ENCODE measurements at regions not wholly inside any gene's neighbourhood (a gene's known extent, or its start where the extent isn't known, plus 50 kb on each side); places are given as distances from the start of the nearest gene placed in this dataset.

GRCh38 chr6:117075218-117075617 lies 190.1 kb upstream of the VGLL2 start:
- H2AFZ ChIP-seq = no peak overlapping the region
- no peak overlapping the region for H3K4me3 ChIP-seq
- H3K4me2 ChIP-seq = no peak overlapping the region
- no TSS peak for BruUV-seq (replicated peaks)
- no peaks in the 10 kb centered on the region for H3K4me1 ChIP-seq (replicated peaks; ENCODE audit: insufficient read depth)
- TF ChIP-seq EZH2 (IDR thresholded peaks at IDR 0.05; ENCODE audit: low read depth) = no peak
- TF ChIP-seq CTCF (conservative IDR thresholded peaks at IDR 0.05) = no peak
- H3K9me3 ChIP-seq (ENCODE audit: insufficient read depth, low read depth) = no peaks in the 10 kb centered on the region
- intact Hi-C loops (cut with micrococcal nuclease; ENCODE audit: unreplicated experiment) = no loop called here
- POLR2A ChIA-PET (ENCODE audit: unreplicated experiment) = no interaction called here
- DNase-seq = no peak
- CTCF ChIA-PET = no interaction called here
- H3F3A ChIP-seq (ENCODE audit: insufficient read depth, low read depth) = no peaks in the 10 kb centered on the region
- no peaks in the 10 kb centered on the region for H4K20me1 ChIP-seq (ENCODE audit: insufficient read depth)
- H3K36me3 ChIP-seq (ENCODE audit: low read depth) = no peaks in the 10 kb centered on the region
- no peaks in the 10 kb centered on the region for H3K79me2 ChIP-seq (ENCODE audit: low read depth)
- no peak overlapping the region for H3K27ac ChIP-seq
- no peaks in the 10 kb centered on the region for H3K9me2 ChIP-seq (ENCODE audit: insufficient read depth)
- H3K27me3 ChIP-seq (ENCODE audit: insufficient read depth, low read depth) = no peaks in the 10 kb centered on the region

- Histone ChIP-seq H3K4me3 (no peak overlapping the region), H3K27ac (no peak overlapping the region), H3K4me2 (no peak overlapping the region), H3K79me2 (ENCODE audit: low read depth) (no peaks in the 10 kb centered on the region), H3F3A (ENCODE audit: insufficient read depth, low read depth) (no peaks in the 10 kb centered on the region), H4K20me1 (ENCODE audit: insufficient read depth) (no peaks in the 10 kb centered on the region), H3K36me3 (ENCODE audit: low read depth) (no peaks in the 10 kb centered on the region), H3K9me2 (ENCODE audit: insufficient read depth) (no peaks in the 10 kb centered on the region), H2AFZ (no peak overlapping the region), H3K9me3 (ENCODE audit: insufficient read depth, low read depth) (no peaks in the 10 kb centered on the region), H3K27me3 (ENCODE audit: insufficient read depth, low read depth) (no peaks in the 10 kb centered on the region), H3K4me1 (replicated peaks; ENCODE audit: insufficient read depth) (no peaks in the 10 kb centered on the region)
- DNase-seq = no peak
- intact Hi-C loops (cut with micrococcal nuclease; ENCODE audit: unreplicated experiment) = no loop called here
- ChIA-PET POLR2A (ENCODE audit: unreplicated experiment) (no interaction called here), CTCF (no interaction called here)
- TF ChIP-seq CTCF (conservative IDR thresholded peaks at IDR 0.05) = no peak
- BruUV-seq (replicated peaks) = no TSS peak
Observed at GRCh38 chr6:117076076-117076475, 189.3 kb upstream of the VGLL2 start.

GRCh38 chr6:117077300-117077699 lies 188.1 kb upstream of the VGLL2 start:
- Histone ChIP-seq H3K27ac (no peak overlapping the region), H3K9me3 (ENCODE audit: insufficient read depth, low read depth) (no peaks in the 10 kb centered on the region), H3K4me1 (replicated peaks; ENCODE audit: insufficient read depth) (no peaks in the 10 kb centered on the region), H3K4me2 (no peak overlapping the region), H3K4me3 (no peak overlapping the region), H3K36me3 (ENCODE audit: low read depth) (no peaks in the 10 kb centered on the region), H2AFZ (no peak overlapping the region), H3K27me3 (ENCODE audit: insufficient read depth, low read depth) (no peaks in the 10 kb centered on the region), H3K9me2 (ENCODE audit: insufficient read depth) (no peaks in the 10 kb centered on the region), H3K79me2 (ENCODE audit: low read depth) (no peaks in the 10 kb centered on the region), H3F3A (ENCODE audit: insufficient read depth, low read depth) (no peaks in the 10 kb centered on the region), H4K20me1 (ENCODE audit: insufficient read depth) (no peaks in the 10 kb centered on the region)
- POLR2A ChIA-PET (ENCODE audit: unreplicated experiment) = no interaction called here
- no peak for DNase-seq
- CTCF ChIA-PET = no interaction called here
- no TSS peak for BruUV-seq (replicated peaks)
- no peak for TF ChIP-seq EZH2 (IDR thresholded peaks at IDR 0.05; ENCODE audit: low read depth)
- no peak for TF ChIP-seq CTCF (conservative IDR thresholded peaks at IDR 0.05)
- intact Hi-C loops (cut with micrococcal nuclease; ENCODE audit: unreplicated experiment) = no loop called here
